ENCODE measurements at regions not wholly inside any gene's neighbourhood (a gene's known extent, or its start where the extent isn't known, plus 50 kb on each side); places are given as distances from the start of the nearest gene placed in this dataset.
"Not testable (repeated sequence)": the region's sequence is repeated elsewhere in the genome, so short reads cannot be mapped to it uniquely, and the experiment has no call there.

DNA sequence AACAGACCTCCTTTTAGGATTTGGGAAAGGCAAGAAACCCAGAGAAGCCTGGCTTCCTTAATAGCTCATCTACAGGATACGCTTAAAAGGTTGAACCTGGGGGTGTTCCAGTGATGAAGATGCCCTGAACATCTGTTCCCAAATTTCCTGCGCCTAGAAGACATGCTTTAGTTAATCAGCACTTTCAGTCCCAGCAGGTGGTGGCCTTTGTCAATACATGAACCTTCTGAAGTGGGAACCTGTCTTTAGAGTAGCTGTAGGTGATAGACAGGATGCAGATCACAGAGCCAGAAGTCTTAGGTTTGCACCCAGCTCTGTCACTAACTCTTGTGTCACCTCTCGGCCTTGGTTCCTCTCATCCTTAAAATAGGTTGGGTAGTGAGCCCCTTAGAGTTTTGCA lies 149.7 kb upstream of the SYNPR start:
- Mint-ChIP-seq H3K27ac (ENCODE audit: unreplicated experiment) (no peak overlapping the region), H3K27me3 (ENCODE audit: unreplicated experiment) (no peaks in the 10 kb centered on the region), H3K4me1 (ENCODE audit: unreplicated experiment) (no peaks in the 10 kb centered on the region), H3K9me3 (ENCODE audit: unreplicated experiment) (peaks cover 12% of the 10 kb centered on the region), H3K36me3 (ENCODE audit: unreplicated experiment) (no peaks in the 10 kb centered on the region), H3K4me3 (ENCODE audit: unreplicated experiment) (no peak overlapping the region)
- TF ChIP-seq, protein P1, sequence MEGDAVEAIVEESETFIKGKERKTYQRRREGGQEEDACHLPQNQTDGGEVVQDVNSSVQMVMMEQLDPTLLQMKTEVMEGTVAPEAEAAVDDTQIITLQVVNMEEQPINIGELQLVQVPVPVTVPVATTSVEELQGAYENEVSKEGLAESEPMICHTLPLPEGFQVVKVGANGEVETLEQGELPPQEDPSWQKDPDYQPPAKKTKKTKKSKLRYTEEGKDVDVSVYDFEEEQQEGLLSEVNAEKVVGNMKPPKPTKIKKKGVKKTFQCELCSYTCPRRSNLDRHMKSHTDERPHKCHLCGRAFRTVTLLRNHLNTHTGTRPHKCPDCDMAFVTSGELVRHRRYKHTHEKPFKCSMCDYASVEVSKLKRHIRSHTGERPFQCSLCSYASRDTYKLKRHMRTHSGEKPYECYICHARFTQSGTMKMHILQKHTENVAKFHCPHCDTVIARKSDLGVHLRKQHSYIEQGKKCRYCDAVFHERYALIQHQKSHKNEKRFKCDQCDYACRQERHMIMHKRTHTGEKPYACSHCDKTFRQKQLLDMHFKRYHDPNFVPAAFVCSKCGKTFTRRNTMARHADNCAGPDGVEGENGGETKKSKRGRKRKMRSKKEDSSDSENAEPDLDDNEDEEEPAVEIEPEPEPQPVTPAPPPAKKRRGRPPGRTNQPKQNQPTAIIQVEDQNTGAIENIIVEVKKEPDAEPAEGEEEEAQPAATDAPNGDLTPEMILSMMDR (IDR thresholded peaks at IDR 0.05): no peak
- DNase-seq (ENCODE audit: extremely low spot score, unreplicated experiment): no peak

DNA sequence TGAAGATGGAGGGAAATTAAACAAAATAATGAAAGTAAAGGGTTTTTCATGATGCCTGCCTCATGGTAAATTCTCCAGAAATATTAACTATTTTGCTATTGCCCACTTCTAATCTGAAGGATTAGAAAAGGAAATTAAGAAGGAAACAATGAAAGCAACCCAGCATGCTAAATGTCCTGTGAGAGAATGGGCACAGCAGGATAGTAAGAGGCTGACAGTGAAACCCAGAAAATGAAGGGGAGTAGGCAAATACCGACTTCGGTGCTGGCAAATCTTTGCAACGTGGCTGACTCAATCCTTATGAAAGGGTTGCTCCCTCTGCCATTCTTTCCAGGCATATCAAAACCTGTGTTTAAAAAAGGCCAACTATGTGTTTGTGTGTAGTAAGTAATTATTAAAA lies 147.5 kb upstream of the SYNPR start:
- Mint-ChIP-seq H3K27ac (ENCODE audit: unreplicated experiment) (no peak overlapping the region), H3K9me3 (ENCODE audit: unreplicated experiment) (peaks cover 12% of the 10 kb centered on the region), H3K4me1 (ENCODE audit: unreplicated experiment) (no peaks in the 10 kb centered on the region), H3K27me3 (ENCODE audit: unreplicated experiment) (no peaks in the 10 kb centered on the region), H3K36me3 (ENCODE audit: unreplicated experiment) (no peaks in the 10 kb centered on the region), H3K4me3 (ENCODE audit: unreplicated experiment) (no peak overlapping the region)
- DNase-seq (ENCODE audit: extremely low spot score, unreplicated experiment): no peak
- TF ChIP-seq, protein P1 (IDR thresholded peaks at IDR 0.05): no peak

DNA sequence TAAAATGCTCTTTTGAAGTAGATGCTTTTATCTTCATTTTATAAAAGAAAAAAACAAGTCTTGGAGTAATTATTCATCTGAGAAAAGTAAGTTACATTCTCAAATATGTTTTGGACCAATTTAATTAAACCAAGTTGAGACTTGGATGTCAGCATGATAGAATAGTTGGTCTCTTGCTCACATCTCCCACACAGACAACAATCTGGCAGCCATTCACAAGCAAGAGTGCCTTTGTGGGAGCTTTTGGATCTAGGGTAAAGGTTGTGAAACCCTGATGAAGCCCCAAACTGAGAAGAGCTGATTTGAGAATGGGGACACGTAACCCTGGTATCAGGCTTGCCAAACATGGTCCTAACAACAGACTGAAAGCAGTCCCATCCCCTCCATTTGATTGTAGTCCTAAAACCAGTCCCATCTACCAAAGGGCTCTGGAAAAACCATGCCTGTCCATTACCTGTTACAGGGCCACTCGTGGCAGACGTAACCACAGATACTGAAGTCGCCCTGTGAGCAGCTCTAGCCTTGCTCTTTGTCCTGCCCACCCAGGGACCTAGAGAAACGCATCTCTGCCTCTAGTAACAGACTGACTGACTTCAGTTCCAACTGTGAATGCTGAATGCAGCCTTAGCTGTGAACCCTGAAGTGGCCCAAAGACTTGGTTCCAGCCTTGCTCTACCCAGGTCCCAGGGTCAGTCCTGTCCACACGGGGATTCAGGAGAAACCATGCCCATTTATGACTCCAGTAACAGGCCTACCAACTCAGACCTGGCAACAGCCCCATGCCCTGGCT lies 145.5 kb upstream of the SYNPR start:
- H3K27ac Mint-ChIP-seq (ENCODE audit: unreplicated experiment): no peak overlapping the region
- no peaks in the 10 kb centered on the region for H3K4me1 Mint-ChIP-seq (ENCODE audit: unreplicated experiment)
- no peaks in the 10 kb centered on the region for H3K27me3 Mint-ChIP-seq (ENCODE audit: unreplicated experiment)
- TF ChIP-seq, protein P1 (IDR thresholded peaks at IDR 0.05): no peak
- DNase-seq (ENCODE audit: extremely low spot score, unreplicated experiment): no peak
- peaks cover 6% of the 10 kb centered on the region for H3K9me3 Mint-ChIP-seq (ENCODE audit: unreplicated experiment)
- no peaks in the 10 kb centered on the region for H3K36me3 Mint-ChIP-seq (ENCODE audit: unreplicated experiment)
- no peak overlapping the region for H3K4me3 Mint-ChIP-seq (ENCODE audit: unreplicated experiment)

DNA sequence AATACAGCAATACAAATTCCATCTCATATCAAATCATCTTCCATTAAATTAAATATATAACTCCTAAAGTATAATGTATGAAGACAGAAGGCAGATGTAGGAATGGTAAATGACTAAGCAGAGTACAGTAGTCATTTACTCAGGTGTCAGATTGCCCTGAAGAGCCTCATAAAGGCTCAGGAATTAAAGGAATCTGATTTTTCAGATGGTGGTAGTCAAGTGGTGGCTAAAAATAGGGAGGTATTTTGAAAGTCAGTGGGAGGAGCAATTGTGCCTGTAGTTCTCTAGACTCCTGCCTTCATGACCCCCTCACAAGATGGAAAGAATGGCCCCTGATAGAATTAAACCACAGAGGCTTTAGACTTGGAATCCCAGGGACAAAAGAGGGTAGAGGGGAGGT lies 142.7 kb upstream of the SYNPR start:
- H3K27ac Mint-ChIP-seq (ENCODE audit: unreplicated experiment): no peak overlapping the region

DNA sequence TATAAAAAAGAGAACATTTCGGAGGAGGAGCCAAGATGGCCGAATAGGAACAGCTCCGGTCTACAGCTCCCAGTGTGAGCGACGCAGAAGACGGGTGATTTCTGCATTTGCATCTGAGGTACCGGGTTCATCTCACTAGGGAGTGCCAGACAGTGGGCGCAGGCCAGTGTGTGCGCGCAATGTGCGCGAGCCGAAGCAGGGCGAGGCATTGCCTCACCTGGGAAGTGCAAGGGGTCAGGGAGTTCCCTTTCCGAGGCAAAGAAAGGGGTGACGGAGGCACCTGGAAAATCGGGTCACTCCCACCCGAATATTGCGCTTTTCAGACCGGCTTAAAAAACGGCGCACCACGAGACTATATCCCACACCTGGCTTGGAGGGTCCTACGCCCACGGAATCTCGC lies 141.9 kb upstream of the SYNPR start:
- not testable (repeated sequence) for H3K27ac Mint-ChIP-seq (ENCODE audit: unreplicated experiment); DNase-seq (ENCODE audit: extremely low spot score, unreplicated experiment); H3K27me3 Mint-ChIP-seq (ENCODE audit: unreplicated experiment); H3K4me1 Mint-ChIP-seq (ENCODE audit: unreplicated experiment); H3K4me3 Mint-ChIP-seq (ENCODE audit: unreplicated experiment); H3K9me3 Mint-ChIP-seq (ENCODE audit: unreplicated experiment); H3K36me3 Mint-ChIP-seq (ENCODE audit: unreplicated experiment)

More for the DNA sequence above, 142.7 kb upstream of the SYNPR start:
- H3K4me3 Mint-ChIP-seq (ENCODE audit: unreplicated experiment): no peak overlapping the region
- H3K4me1 Mint-ChIP-seq (ENCODE audit: unreplicated experiment): no peaks in the 10 kb centered on the region
- no peaks in the 10 kb centered on the region for H3K36me3 Mint-ChIP-seq (ENCODE audit: unreplicated experiment)
- H3K27me3 Mint-ChIP-seq (ENCODE audit: unreplicated experiment): no peaks in the 10 kb centered on the region
- H3K9me3 Mint-ChIP-seq (ENCODE audit: unreplicated experiment): no peaks in the 10 kb centered on the region
- no peak for DNase-seq (ENCODE audit: extremely low spot score, unreplicated experiment)
- TF ChIP-seq, protein P1 (IDR thresholded peaks at IDR 0.05): no peak

Measured in osteocyte (in vitro differentiated cells).